Neuronal stem cell (in vitro differentiated cells): ENCODE measurements at regions not wholly inside any gene's neighbourhood (a gene's known extent, or its start where the extent isn't known, plus 50 kb on each side); places are given as distances from the start of the nearest gene placed in this dataset. TPM values are rescaled to one million over a fixed set of nuclear protein-coding genes. Genes with fewer than 3 reads are reported as not detected.

Source experiments
- DNase-seq: peaks from one replicate; pipeline ENCODE4 v3.0.0-alpha.2; 2013; ENCODE audit warnings: low spot score
- H2AFZ ChIP-seq: one replicate; pipeline ENCODE4 v1.6.1; 2013; ENCODE audit warnings: mild to moderate bottlenecking, low read length, inconsistent platforms
- H2AK5ac ChIP-seq: 2 replicates; pipeline ENCODE4 v1.6.1; 2013; ENCODE audit warnings: low read depth, mild to moderate bottlenecking, inconsistent platforms, low read length, moderate library complexity, mixed read lengths
- H2BK120ac ChIP-seq: 2 replicates; pipeline ENCODE4 v1.6.1; 2013; ENCODE audit warnings: low read depth, mild to moderate bottlenecking, inconsistent platforms, low read length, moderate library complexity, mixed read lengths
- H2BK12ac ChIP-seq: one replicate; pipeline ENCODE4 v1.6.1; 2013; ENCODE audit warnings: low read length, inconsistent platforms
- H2BK15ac ChIP-seq: 2 replicates; pipeline ENCODE4 v1.6.1; 2013; ENCODE audit warnings: mild to moderate bottlenecking, low read length, inconsistent platforms, mixed read lengths
- H2BK5ac ChIP-seq: one replicate; pipeline ENCODE4 v1.6.1; 2013; ENCODE audit warnings: inconsistent platforms, mild to moderate bottlenecking, low read length, moderate library complexity
- H3K14ac ChIP-seq: one replicate; pipeline ENCODE4 v1.6.1; 2013; ENCODE audit warnings: low read length, inconsistent platforms
- H3K18ac ChIP-seq: 2 replicates; pipeline ENCODE4 v1.6.1; 2013; ENCODE audit warnings: low read length, inconsistent platforms
- H3K23ac ChIP-seq: 2 replicates; pipeline ENCODE4 v1.6.1; 2013; ENCODE audit warnings: low read depth, mild to moderate bottlenecking, mixed read lengths, low read length, inconsistent platforms; ENCODE audit not compliant: poor library complexity
- H3K27ac ChIP-seq: replicated peaks from 3 replicates; pipeline ENCODE4 v1.5.1; 2013; ENCODE audit warnings: low read length, inconsistent platforms
- H3K27me3 ChIP-seq, 3 experiments: 2 replicates each; pipeline ENCODE4 v1.6.1; 2013; ENCODE audit warnings: low read length in 3 of 3, mild to moderate bottlenecking in 2 of 3, inconsistent platforms in 1 of 3, low read depth in 1 of 3, mixed read lengths in 1 of 3, moderate library complexity in 1 of 3; ENCODE audit not compliant: control insufficient read depth in 3 of 3, insufficient read depth in 3 of 3
- H3K36me3 ChIP-seq, 2 donors: replicated peaks in 1 of 2; 2 replicates each; pipeline ENCODE4 v1.6.1; 2013; ENCODE audit warnings: low read length in 2 of 2; ENCODE audit not compliant: control insufficient read depth in 2 of 2, insufficient read depth in 2 of 2
- H3K4ac ChIP-seq: 2 replicates; pipeline ENCODE4 v1.6.1; 2013; ENCODE audit warnings: inconsistent platforms, mild to moderate bottlenecking, low read length, moderate library complexity
- H3K4me1 ChIP-seq, 2 donors: 1 replicate in 1 of 2; 2 replicates in 1 of 2; pipeline ENCODE4 v1.6.1; 2013; ENCODE audit warnings: low read length in 2 of 2, low read depth in 1 of 2; ENCODE audit not compliant: control insufficient read depth in 2 of 2, insufficient read depth in 1 of 2
- H3K4me2 ChIP-seq: one replicate; pipeline ENCODE4 v1.6.1; 2013; ENCODE audit warnings: mild to moderate bottlenecking, low read length, inconsistent platforms; ENCODE audit not compliant: insufficient read depth, poor library complexity, severe bottlenecking
- H3K4me3 ChIP-seq, 2 donors: 2 replicates each; pipeline ENCODE4 v1.5.1; 2013; ENCODE audit warnings: low read length in 2 of 2, mild to moderate bottlenecking in 2 of 2, inconsistent platforms in 1 of 2, moderate library complexity in 1 of 2
- H3K79me1 ChIP-seq: one replicate; pipeline ENCODE4 v1.6.1; 2013; ENCODE audit warnings: low read depth, mild to moderate bottlenecking, inconsistent platforms, low read length, moderate library complexity
- H3K9ac ChIP-seq: one replicate; pipeline ENCODE4 v1.6.1; 2013; ENCODE audit warnings: mild to moderate bottlenecking, low read depth, low read length, inconsistent platforms; ENCODE audit not compliant: poor library complexity
- H3K9me3 ChIP-seq, 2 donors: replicated peaks in 1 of 2; 2 replicates each; pipeline versions ENCODE3 to v1.6.1; 2013; ENCODE audit warnings: low read length in 2 of 2, mild to moderate bottlenecking in 2 of 2, inconsistent platforms in 1 of 2, low read depth in 1 of 2, mixed read lengths in 1 of 2, moderate library complexity in 1 of 2; ENCODE audit not compliant: control insufficient read depth in 2 of 2, insufficient read depth in 1 of 2
- H4K8ac ChIP-seq: one replicate; pipeline ENCODE4 v1.6.1; 2013; ENCODE audit warnings: low read depth, mild to moderate bottlenecking, inconsistent platforms, low read length, moderate library complexity
- H4K91ac ChIP-seq: one replicate; pipeline ENCODE4 v1.6.1; 2013; ENCODE audit warnings: low read length, low read depth, mild to moderate bottlenecking, inconsistent platforms; ENCODE audit not compliant: poor library complexity
- WGBS, 2 donors: extraction: QIAGEN DNeasy Blood & Tissue Kit; methylation state at CpG; one replicate each; pipeline ENCODE4 v1.1.7; 2013; ENCODE audit warnings: missing lambda C conversion rate in 2 of 2, mixed read lengths in 1 of 2; ENCODE audit not compliant: insufficient read length in 2 of 2, insufficient replicate concordance in 1 of 2; ENCODE audit errors: extremely low coverage in 2 of 2; 5-methylcytosine and 5-hydroxymethylcytosine counted together
- small RNA-seq: library from polyadenylated mRNA; stranded (forward); fragments of <200 nt; extraction: miRNeasy Mini kit (QIAGEN cat#:217004); gene quantifications from one replicate; pipeline ENCODE3, GENCODE V24; 2013; ENCODE audit not compliant: insufficient read depth

GRCh38 chr18:33802955-33803354 is 224.9 kb downstream of the ASXL3 start:
- Histone ChIP-seq H3K23ac (no peak overlapping the region), H3K4me2 (no peak overlapping the region), H2AK5ac (no peak overlapping the region), H3K4me1 (no peaks in the 10 kb centered on the region), H3K14ac (no peak overlapping the region), H2BK12ac (no peak overlapping the region), H3K27ac (no peak overlapping the region), H3K27me3 (no peaks in the 10 kb centered on the region), H4K8ac (no peak overlapping the region), H2AFZ (no peak overlapping the region), H2BK5ac (no peak overlapping the region), H2BK120ac (no peak overlapping the region), H4K91ac (no peak overlapping the region), H2BK15ac (no peak overlapping the region), H3K79me1 (no peaks in the 10 kb centered on the region), H3K9me3 (no peaks in the 10 kb centered on the region), H3K4ac (no peak overlapping the region), H3K18ac (no peak overlapping the region), H3K9ac (no peak overlapping the region), H3K36me3 (no peaks in the 10 kb centered on the region), H3K4me3 (no peak overlapping the region)
- WGBS, 2 donors: no CpG with 5 or more reads among the region's 2 CpGs
- DNase-seq: no peak

Small RNA genes lying in the stretch of these regions (small RNA-seq; reads per million reads assigned to genes)
- not detected for gene RF00019
